Ovary (tissue), 7 donors: ENCODE measurements at regions not wholly inside any gene's neighbourhood (a gene's known extent, or its start where the extent isn't known, plus 50 kb on each side); places are given as distances from the start of the nearest gene placed in this dataset.

Experiments
- DNase-seq, 5 donors: peaks; one replicate each; pipeline ENCODE4 v3.0.0-alpha.2; 2019 to 2020
- H3K27ac ChIP-seq, 2 donors: fragments of 200-600 bp; one replicate each; pipeline versions ENCODE4 v1.5.1 to v1.8.0; 2019 to 2022
- H3K27me3 ChIP-seq: fragments of 200-600 bp; one replicate; pipeline ENCODE4 v1.8.0; 2022
- H3K36me3 ChIP-seq: fragments of 200-600 bp; sonication (generic); one replicate; pipeline ENCODE4 v1.5.1; 2019
- H3K4me1 ChIP-seq: one replicate; pipeline ENCODE4 v1.8.1; 2013; ENCODE audit warnings: mild to moderate bottlenecking, moderate library complexity; ENCODE audit not compliant: insufficient read depth
- H3K4me3 ChIP-seq: fragments of 200-600 bp; sonication (generic); one replicate; pipeline ENCODE4 v1.5.1; 2017
- H3K9me3 ChIP-seq, 2 donors: fragments of 200-600 bp in 1 of 2; sonication (generic) in 1 of 2; one replicate each; pipeline versions ENCODE4 v1.5.1 to v1.8.1; 2013 to 2019; ENCODE audit warnings: mild to moderate bottlenecking in 1 of 2, moderate library complexity in 1 of 2
- EP300 ChIP-seq: sonication (generic); formaldehyde crosslinking; IDR thresholded peaks from one replicate; pipeline ENCODE4 v1.6.1; 2017; ENCODE audit warnings: antibody characterized with exemption
- POLR2A ChIP-seq: fragments of 450-650 bp; IDR thresholded peaks from one replicate; pipeline ENCODE4 v1.6.1; 2017; ENCODE audit warnings: antibody characterized with exemption, mild to moderate bottlenecking, moderate library complexity
- WGBS, 3 donors: extraction: QIAGEN DNeasy Blood & Tissue Kit in 1 of 3; methylation state at CpG; one replicate each; pipeline versions ENCODE4 v1.1.5 to v1.1.7; 2013 to 2017; 5-methylcytosine and 5-hydroxymethylcytosine counted together
- intact Hi-C, 4 donors: fragments of 100-400 bp; cut with DNase I; formaldehyde crosslinking; loops; one replicate each; pipeline versions ENCODE4 v1.11.0 to v1.15.1; 2022 to 2023
- TF ChIP-seq, protein P1 (sequence below), 3 donors: fragments of 450-650 bp in 2 of 3; fragments of 200-600 bp in 1 of 3; IDR thresholded peaks; one replicate each; pipeline versions ENCODE4 v1.5.1 to v1.8.0; 2016 to 2022; ENCODE audit warnings: antibody characterized with exemption in 3 of 3, mild to moderate bottlenecking in 1 of 3
- donor health status: DM: no; HTN: no; CAD: no; lungs with moderate emphysema.
- donor health status: DM: no; HTN: no; CAD: no.
- donor health status: Bipolar disorder and iron deficiency.
- donor health status: DM: no; HTN: no; CAD: no.
- donor health status: DM: yes; HTN: yes; CAD: no.

GRCh38 chr11:11178671-11179638, 174.1 kb downstream of the CSNK2A3 start:
- H3K27me3 ChIP-seq: no peaks in the 10 kb centered on the region

DNA sequence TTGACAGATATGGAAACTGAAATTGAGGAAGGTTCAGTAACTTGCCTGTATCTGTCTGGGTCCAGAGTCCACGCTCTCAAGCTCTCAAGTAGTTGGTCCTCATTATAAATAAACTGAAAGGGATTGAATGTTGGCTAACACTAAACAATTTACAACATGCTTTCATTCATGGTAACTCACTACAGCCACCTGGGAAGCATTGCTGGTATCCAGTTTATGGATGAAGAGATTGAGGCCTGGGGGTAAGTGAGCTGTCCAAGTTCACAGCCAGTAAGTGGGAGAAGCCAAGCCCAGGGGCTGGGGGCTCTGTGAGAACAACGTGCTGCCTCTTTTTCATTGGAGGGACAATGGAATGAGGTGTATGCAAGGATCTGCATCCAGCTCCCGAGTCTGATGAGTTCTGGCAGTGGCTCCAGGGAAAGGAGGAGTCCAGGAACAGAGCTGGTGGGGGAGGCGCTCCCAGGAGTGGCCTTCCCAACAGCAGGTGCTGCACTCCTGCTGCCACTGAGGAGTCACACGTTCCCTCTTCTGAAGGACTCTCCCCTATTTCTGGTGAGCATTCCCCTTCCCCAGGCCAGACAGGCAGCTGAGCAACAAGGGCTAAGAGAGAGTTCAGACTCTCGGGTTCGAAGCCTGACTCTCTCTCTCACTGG, 175.8 kb downstream of the CSNK2A3 start:
- DNase-seq: no peak
- Histone ChIP-seq H3K36me3 (no peaks in the 10 kb centered on the region), H3K27ac (no peak overlapping the region), H3K9me3 (no peaks in the 10 kb centered on the region), H3K4me1 (no peaks in the 10 kb centered on the region), H3K4me3 (no peak overlapping the region), H3K27me3 (no peaks in the 10 kb centered on the region)
- intact Hi-C loops: no loop called here
- 54 to 77% (median 71%) methylated on average over 7 of the region's 7 CpGs for WGBS, 3 donors
- TF ChIP-seq EP300 (no peak), POLR2A (no peak)
- TF ChIP-seq, protein P1, sequence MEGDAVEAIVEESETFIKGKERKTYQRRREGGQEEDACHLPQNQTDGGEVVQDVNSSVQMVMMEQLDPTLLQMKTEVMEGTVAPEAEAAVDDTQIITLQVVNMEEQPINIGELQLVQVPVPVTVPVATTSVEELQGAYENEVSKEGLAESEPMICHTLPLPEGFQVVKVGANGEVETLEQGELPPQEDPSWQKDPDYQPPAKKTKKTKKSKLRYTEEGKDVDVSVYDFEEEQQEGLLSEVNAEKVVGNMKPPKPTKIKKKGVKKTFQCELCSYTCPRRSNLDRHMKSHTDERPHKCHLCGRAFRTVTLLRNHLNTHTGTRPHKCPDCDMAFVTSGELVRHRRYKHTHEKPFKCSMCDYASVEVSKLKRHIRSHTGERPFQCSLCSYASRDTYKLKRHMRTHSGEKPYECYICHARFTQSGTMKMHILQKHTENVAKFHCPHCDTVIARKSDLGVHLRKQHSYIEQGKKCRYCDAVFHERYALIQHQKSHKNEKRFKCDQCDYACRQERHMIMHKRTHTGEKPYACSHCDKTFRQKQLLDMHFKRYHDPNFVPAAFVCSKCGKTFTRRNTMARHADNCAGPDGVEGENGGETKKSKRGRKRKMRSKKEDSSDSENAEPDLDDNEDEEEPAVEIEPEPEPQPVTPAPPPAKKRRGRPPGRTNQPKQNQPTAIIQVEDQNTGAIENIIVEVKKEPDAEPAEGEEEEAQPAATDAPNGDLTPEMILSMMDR (IDR thresholded peaks at IDR 0.05): no peak

More at GRCh38 chr11:11178671-11179638, 174.1 kb downstream of the CSNK2A3 start:
- Histone ChIP-seq H3K4me3 (no peak overlapping the region), H3K4me1 (no peaks in the 10 kb centered on the region), H3K9me3 (no peaks in the 10 kb centered on the region), H3K36me3 (no peaks in the 10 kb centered on the region), H3K27ac (no peak overlapping the region)
- 65 to 67% (median 66%) methylated on average over 3 of the region's 3 CpGs for WGBS, 3 donors
- no peak for DNase-seq
- no peak for TF ChIP-seq EP300
- no peak for TF ChIP-seq POLR2A
- TF ChIP-seq, protein P1 (IDR thresholded peaks at IDR 0.05): no peak
- intact Hi-C loops: no loop called here

- WGBS, 3 donors: 78 to 84% (median 83%) methylated on average over 2 of the region's 2 CpGs
- H3K9me3 ChIP-seq: no peaks in the 10 kb centered on the region
- TF ChIP-seq EP300 (no peak), POLR2A (no peak)
- TF ChIP-seq, protein P1 (IDR thresholded peaks at IDR 0.05): no peak
- H3K4me1 ChIP-seq: no peaks in the 10 kb centered on the region
- DNase-seq: no peak
- H3K4me3 ChIP-seq: no peak overlapping the region
- no peaks in the 10 kb centered on the region for H3K27me3 ChIP-seq
- intact Hi-C loops: no loop called here
- H3K27ac ChIP-seq: no peak overlapping the region
- H3K36me3 ChIP-seq: no peaks in the 10 kb centered on the region
These were observed 179.6 kb downstream of the CSNK2A3 start for GRCh38 chr11:11173316-11174025.

- H3K9me3 ChIP-seq: no peaks in the 10 kb centered on the region
- WGBS, 3 donors: 90 to 97% (median 91%) methylated on average over 1 of the region's 1 CpG
- H3K4me1 ChIP-seq: no peaks in the 10 kb centered on the region
- no peaks in the 10 kb centered on the region for H3K36me3 ChIP-seq
- H3K4me3 ChIP-seq: no peak overlapping the region
- H3K27me3 ChIP-seq: no peaks in the 10 kb centered on the region
- intact Hi-C loops: no loop called here
- TF ChIP-seq, protein P1 (IDR thresholded peaks at IDR 0.05): no peak
- DNase-seq: no peak
- H3K27ac ChIP-seq: no peak overlapping the region
These were observed 181.2 kb downstream of the CSNK2A3 start for GRCh38 chr11:11171854-11172253.
